Uterus (tissue), 3 donors: ENCODE measurements at regions not wholly inside any gene's neighbourhood (a gene's known extent, or its start where the extent isn't known, plus 50 kb on each side); places are given as distances from the start of the nearest gene placed in this dataset.
"Not testable (repeated sequence)": the region's sequence is repeated elsewhere in the genome, so short reads cannot be mapped to it uniquely, and the experiment has no call there.

Source experiments
- DNase-seq, 2 donors: peaks; one replicate each; pipeline ENCODE4 v3.0.0-alpha.2; 2019 to 2020
- H3K27ac ChIP-seq, 2 donors: fragments of 200-600 bp; sonication (generic); 1 replicate in 1 of 2; 2 replicates in 1 of 2; pipeline ENCODE4 v1.5.1; 2016 to 2018
- H3K27me3 ChIP-seq, 2 donors: fragments of 200-600 bp; sonication (generic); one replicate each; pipeline ENCODE4 v1.5.1; 2018 to 2019; ENCODE audit warnings: control low read depth in 1 of 2
- H3K36me3 ChIP-seq, 2 donors: fragments of 200-600 bp; sonication (generic); one replicate each; pipeline ENCODE4 v1.5.1; 2019; ENCODE audit warnings: control low read depth in 1 of 2
- H3K4me1 ChIP-seq, 2 donors: fragments of 200-600 bp; sonication (generic); one replicate each; pipeline ENCODE4 v1.5.1; 2018 to 2019; ENCODE audit warnings: control low read depth in 1 of 2
- H3K4me3 ChIP-seq, 2 donors: fragments of 200-600 bp; sonication (generic); 1 replicate in 1 of 2; 2 replicates in 1 of 2; pipeline ENCODE4 v1.5.1; 2018 to 2019; ENCODE audit warnings: mild to moderate bottlenecking in 1 of 2
- H3K9me3 ChIP-seq, 2 donors: fragments of 200-600 bp; sonication (generic); one replicate each; pipeline ENCODE4 v1.5.1; 2019; ENCODE audit warnings: control low read depth in 1 of 2
- CTCF ChIP-seq, 4 experiments: fragments of 200-600 bp in 2 of 4; fragments of 450-650 bp in 2 of 4; sonication (generic) in 2 of 4; IDR thresholded peaks; one replicate each; pipeline ENCODE4 v1.5.1; 2016 to 2019; ENCODE audit warnings: antibody characterized with exemption in 4 of 4, mild to moderate bottlenecking in 2 of 4, moderate library complexity in 1 of 4
- POLR2A ChIP-seq, 2 donors: fragments of 450-650 bp; IDR thresholded peaks; one replicate each; pipeline ENCODE4 v1.6.1; 2016; ENCODE audit warnings: antibody characterized with exemption in 2 of 2, mild to moderate bottlenecking in 1 of 2, moderate library complexity in 1 of 2
- intact Hi-C: fragments of 100-400 bp; cut with DNase I; formaldehyde crosslinking; loops from one replicate; pipeline ENCODE4 v1.15.1; 2023; ENCODE audit warnings: low total_unique reads
- donor health status: DM: yes; HTN: yes; CAD: no.

DNA sequence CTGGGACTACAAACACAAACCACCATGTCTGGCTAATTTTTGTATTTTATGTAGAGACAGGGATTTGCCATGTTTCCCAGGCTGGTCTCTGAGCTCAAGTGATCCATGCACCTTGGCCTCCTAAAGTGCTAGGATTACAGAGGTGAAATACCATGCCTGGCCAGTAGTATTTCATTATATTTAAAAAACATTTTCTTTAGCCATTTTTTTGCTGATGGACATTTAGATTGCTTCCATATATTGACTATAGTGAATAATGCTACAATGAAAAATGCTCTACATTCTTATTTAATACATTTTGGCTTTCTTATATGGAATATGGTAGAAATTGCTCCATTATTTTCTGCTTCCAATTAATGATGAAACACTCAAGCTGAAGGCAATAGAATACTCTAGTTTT lies 1439.7 kb downstream of the FSTL5 start:
- intact Hi-C loops = no loop called here
- H3K4me3 ChIP-seq = no peak overlapping the region
- no peak for DNase-seq
- TF ChIP-seq POLR2A (IDR thresholded peaks at IDR 0.05) (no peak), CTCF (IDR thresholded peaks at IDR 0.05) (no peak)
- no peaks in the 10 kb centered on the region for H3K36me3 ChIP-seq
- no peaks in the 10 kb centered on the region for H3K4me1 ChIP-seq
- no peak overlapping the region for H3K27ac ChIP-seq
- no peaks in the 10 kb centered on the region for H3K27me3 ChIP-seq
- H3K9me3 ChIP-seq = no peaks in the 10 kb centered on the region

GRCh38 chr4:160745126-160745525 lies 1418.7 kb downstream of the FSTL5 start:
- no peak for DNase-seq
- H3K9me3 ChIP-seq = no peaks in the 10 kb centered on the region
- H3K27ac ChIP-seq = no peak overlapping the region

GRCh38 chr4:160746585-160746984 lies 1417.2 kb downstream of the FSTL5 start:
- H3K4me3 ChIP-seq, H3K27ac ChIP-seq, DNase-seq, H3K4me1 ChIP-seq, H3K27me3 ChIP-seq, H3K36me3 ChIP-seq, H3K9me3 ChIP-seq, intact Hi-C loops: not testable (repeated sequence)

More at GRCh38 chr4:160745126-160745525, 1418.7 kb downstream of the FSTL5 start:
- TF ChIP-seq POLR2A (IDR thresholded peaks at IDR 0.05) (no peak), CTCF (IDR thresholded peaks at IDR 0.05) (no peak)
- Histone ChIP-seq H3K4me1 (no peaks in the 10 kb centered on the region), H3K36me3 (no peaks in the 10 kb centered on the region), H3K27me3 (no peaks in the 10 kb centered on the region), H3K4me3 (no peak overlapping the region)
- intact Hi-C loops = no loop called here

- H3K4me3 ChIP-seq = no peak overlapping the region
Measured at GRCh38 chr4:160772668-160773067, 1391.1 kb downstream of the FSTL5 start.

DNA sequence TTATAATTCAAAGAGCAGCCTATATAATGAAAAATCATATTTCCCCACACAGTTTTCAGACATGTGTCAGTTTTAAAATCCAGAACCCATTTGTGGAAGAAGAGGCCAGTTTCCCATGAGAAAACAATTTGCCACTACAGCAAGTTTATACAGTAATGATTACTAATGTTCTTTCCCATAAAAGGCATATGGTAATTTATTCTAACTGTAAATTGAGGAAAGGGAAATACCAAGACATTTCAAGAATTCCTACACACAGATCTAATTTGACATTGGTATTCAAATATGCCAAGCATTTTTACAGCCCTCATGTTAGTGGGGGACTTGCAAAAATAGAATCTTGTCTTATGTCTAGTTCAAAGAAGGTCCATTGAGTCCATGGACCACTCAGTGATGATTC lies 1368.6 kb downstream of the FSTL5 start:
- H3K36me3 ChIP-seq = no peaks in the 10 kb centered on the region
- no peaks in the 10 kb centered on the region for H3K27me3 ChIP-seq
- no peak overlapping the region for H3K4me3 ChIP-seq
- no peaks in the 10 kb centered on the region for H3K9me3 ChIP-seq
- intact Hi-C loops = no loop called here
- DNase-seq = no peak
- TF ChIP-seq CTCF (IDR thresholded peaks at IDR 0.05) (no peak), POLR2A (IDR thresholded peaks at IDR 0.05) (no peak)
- no peak overlapping the region for H3K27ac ChIP-seq
- H3K4me1 ChIP-seq = no peaks in the 10 kb centered on the region

More at GRCh38 chr4:160772668-160773067, 1391.1 kb downstream of the FSTL5 start:
- intact Hi-C loops = no loop called here
- Histone ChIP-seq H3K9me3 (no peaks in the 10 kb centered on the region), H3K36me3 (no peaks in the 10 kb centered on the region), H3K27me3 (no peaks in the 10 kb centered on the region), H3K27ac (no peak overlapping the region), H3K4me1 (no peaks in the 10 kb centered on the region)
- DNase-seq = no peak
- TF ChIP-seq POLR2A (IDR thresholded peaks at IDR 0.05) (no peak), CTCF (IDR thresholded peaks at IDR 0.05) (no peak)

DNA sequence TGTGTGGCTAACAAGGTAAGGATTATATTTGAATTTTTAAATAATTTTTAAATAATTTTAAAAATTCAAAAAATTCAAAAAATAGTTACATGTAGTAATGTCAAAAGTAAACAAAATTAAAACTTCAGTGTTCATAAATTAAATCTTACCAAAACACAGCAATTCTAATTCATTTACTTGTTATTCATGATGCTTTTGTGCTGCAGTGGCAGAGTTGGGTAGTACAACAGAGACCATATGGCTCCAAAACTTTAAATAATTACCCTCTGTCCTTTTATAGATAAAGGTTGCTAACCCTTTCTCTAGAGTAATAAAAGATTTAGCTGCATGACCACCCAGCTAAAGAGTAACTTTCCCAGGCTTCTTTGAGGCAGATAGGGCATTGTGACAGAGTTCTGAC lies 1355.6 kb downstream of the FSTL5 start:
- H3K36me3 ChIP-seq = no peaks in the 10 kb centered on the region
- H3K9me3 ChIP-seq = no peaks in the 10 kb centered on the region
- no peak for DNase-seq
- no peak for TF ChIP-seq CTCF (IDR thresholded peaks at IDR 0.05)
- TF ChIP-seq POLR2A (IDR thresholded peaks at IDR 0.05) = no peak
- intact Hi-C loops = no loop called here
- no peaks in the 10 kb centered on the region for H3K27me3 ChIP-seq
- no peak overlapping the region for H3K4me3 ChIP-seq
- no peaks in the 10 kb centered on the region for H3K4me1 ChIP-seq
- H3K27ac ChIP-seq = no peak overlapping the region
